ENCODE measurements at regions not wholly inside any gene's neighbourhood (a gene's known extent, or its start where the extent isn't known, plus 50 kb on each side); places are given as distances from the start of the nearest gene placed in this dataset.
"Not testable (repeated sequence)": the region's sequence is repeated elsewhere in the genome, so short reads cannot be mapped to it uniquely, and the experiment has no call there.

- DNase-seq (ENCODE audit: low read depth in 1 of 2, low spot score in 1 of 2) = no peak
Measured at GRCh38 chr7:106747804-106748203, 86.8 kb upstream of the CCDC71L start.

GRCh38 chr7:106749165-106749564 lies 88.2 kb upstream of the CCDC71L start:
- DNase-seq (ENCODE audit: low read depth in 1 of 2, low spot score in 1 of 2) = no peak

GRCh38 chr7:106750773-106751172 lies 89.8 kb upstream of the CCDC71L start:
- DNase-seq (ENCODE audit: low read depth in 1 of 2, low spot score in 1 of 2) = no peak

- DNase-seq (ENCODE audit: low read depth in 1 of 2, low spot score in 1 of 2) = no peak
Measured at GRCh38 chr7:106752367-106752766, 91.4 kb upstream of the CCDC71L start.

- DNase-seq (ENCODE audit: low read depth in 1 of 2, low spot score in 1 of 2) = not testable (repeated sequence)
Measured at GRCh38 chr7:106755024-106755423, 94.1 kb upstream of the CCDC71L start.

GRCh38 chr7:106755641-106756040 lies 94.7 kb upstream of the CCDC71L start:
- DNase-seq (ENCODE audit: low read depth in 1 of 2, low spot score in 1 of 2) = no peak

GRCh38 chr7:106756071-106756470 lies 95.1 kb upstream of the CCDC71L start:
- no peak for DNase-seq (ENCODE audit: low read depth in 1 of 2, low spot score in 1 of 2)

GRCh38 chr7:106756884-106757283 lies 95.9 kb upstream of the CCDC71L start:
- DNase-seq (ENCODE audit: low read depth in 1 of 2, low spot score in 1 of 2) = no peak

- DNase-seq (ENCODE audit: low read depth in 1 of 2, low spot score in 1 of 2) = no peak
Measured at GRCh38 chr7:106757846-106758245, 96.9 kb upstream of the CCDC71L start.

- not testable (repeated sequence) for DNase-seq (ENCODE audit: low read depth in 1 of 2, low spot score in 1 of 2)
Measured at GRCh38 chr7:106762845-106763244, 101.9 kb upstream of the CCDC71L start.

GRCh38 chr7:106763717-106764116 lies 101.4 kb upstream of the PIK3CG start:
- DNase-seq (ENCODE audit: low read depth in 1 of 2, low spot score in 1 of 2) = no peak

- no peak for DNase-seq (ENCODE audit: low read depth in 1 of 2, low spot score in 1 of 2)
Measured at GRCh38 chr7:106765727-106766355, 99.2 kb upstream of the PIK3CG start.

GRCh38 chr7:106766551-106766950 lies 98.5 kb upstream of the PIK3CG start:
- no peak for DNase-seq (ENCODE audit: low read depth in 1 of 2, low spot score in 1 of 2)

GRCh38 chr7:106767078-106767477 lies 98.0 kb upstream of the PIK3CG start:
- DNase-seq (ENCODE audit: low read depth in 1 of 2, low spot score in 1 of 2) = no peak

GRCh38 chr7:106767498-106768323 lies 97.4 kb upstream of the PIK3CG start:
- no peak for DNase-seq (ENCODE audit: low read depth in 1 of 2, low spot score in 1 of 2)

- no peak for DNase-seq (ENCODE audit: low read depth in 1 of 2, low spot score in 1 of 2)
Measured at GRCh38 chr7:106768324-106768751, 96.7 kb upstream of the PIK3CG start.

- DNase-seq (ENCODE audit: low read depth in 1 of 2, low spot score in 1 of 2) = no peak
Measured at GRCh38 chr7:106770191-106770590, 94.9 kb upstream of the PIK3CG start.

- DNase-seq (ENCODE audit: low read depth in 1 of 2, low spot score in 1 of 2) = no peak
Measured at GRCh38 chr7:106772655-106773108, 92.4 kb upstream of the PIK3CG start.

- no peak for DNase-seq (ENCODE audit: low read depth in 1 of 2, low spot score in 1 of 2)
Measured at GRCh38 chr7:106773228-106773627, 91.9 kb upstream of the PIK3CG start.

- no peak for DNase-seq (ENCODE audit: low read depth in 1 of 2, low spot score in 1 of 2)
Measured at GRCh38 chr7:106773721-106774120, 91.4 kb upstream of the PIK3CG start.

GRCh38 chr7:106774213-106774767 lies 90.8 kb upstream of the PIK3CG start:
- DNase-seq (ENCODE audit: low read depth in 1 of 2, low spot score in 1 of 2) = no peak

All from activated T-helper 1 cell treated with anti-CD3 and anti-CD28 coated beads, Interleukin-2, amount 50 U/mL, for 16 hours (primary cell).